HG03378 (cell line): ENCODE measurements at regions not wholly inside any gene's neighbourhood (a gene's known extent, or its start where the extent isn't known, plus 50 kb on each side); places are given as distances from the start of the nearest gene placed in this dataset.

Experiments used
- ATAC-seq: cut with Tn5 transposase; IDR thresholded peaks from one replicate; pipeline ENCODE4 v1.9.1; 2021; ENCODE audit warnings: mild to moderate bottlenecking, moderate library complexity; ENCODE audit not compliant: unreplicated experiment

DNA sequence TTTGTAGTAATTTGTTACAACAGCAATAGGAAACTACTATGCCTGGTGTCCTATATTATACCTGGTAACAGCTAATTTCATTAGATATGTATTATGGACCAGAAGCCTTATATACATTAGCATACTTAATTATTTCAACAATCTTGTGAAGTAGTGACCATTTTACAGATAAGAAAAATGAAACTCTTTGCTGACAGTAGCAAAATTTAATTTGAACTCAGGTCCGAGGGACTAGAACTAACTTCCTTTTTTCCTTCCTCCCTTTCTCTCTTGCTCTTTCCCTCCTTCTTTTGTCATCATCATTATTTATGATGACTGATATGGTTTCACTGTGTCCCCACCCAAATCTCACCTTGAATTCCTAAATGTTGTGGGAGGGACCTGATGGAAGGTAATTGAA lies 482.0 kb downstream of the SNAPC1 start:
- no peak for ATAC-seq

DNA sequence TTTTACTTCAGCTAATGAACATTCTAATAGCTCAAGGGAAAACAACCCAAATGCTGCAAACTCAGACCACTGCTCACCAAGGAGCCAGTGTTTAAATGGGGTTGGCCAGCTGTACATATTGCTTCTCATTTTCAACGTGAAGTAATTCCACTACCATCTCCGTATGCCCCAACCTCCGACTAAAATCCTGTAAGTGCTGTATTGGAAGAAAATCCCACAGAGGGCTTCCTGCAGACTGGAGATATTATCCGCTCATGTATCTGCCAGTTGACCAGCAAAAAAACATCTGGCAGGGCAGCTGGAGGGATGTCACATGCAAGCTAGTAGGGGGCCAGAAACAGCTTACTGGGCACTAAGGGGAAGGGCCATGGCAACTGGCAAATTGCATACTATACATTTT lies 485.0 kb downstream of the SNAPC1 start:
- ATAC-seq, result no peak

DNA sequence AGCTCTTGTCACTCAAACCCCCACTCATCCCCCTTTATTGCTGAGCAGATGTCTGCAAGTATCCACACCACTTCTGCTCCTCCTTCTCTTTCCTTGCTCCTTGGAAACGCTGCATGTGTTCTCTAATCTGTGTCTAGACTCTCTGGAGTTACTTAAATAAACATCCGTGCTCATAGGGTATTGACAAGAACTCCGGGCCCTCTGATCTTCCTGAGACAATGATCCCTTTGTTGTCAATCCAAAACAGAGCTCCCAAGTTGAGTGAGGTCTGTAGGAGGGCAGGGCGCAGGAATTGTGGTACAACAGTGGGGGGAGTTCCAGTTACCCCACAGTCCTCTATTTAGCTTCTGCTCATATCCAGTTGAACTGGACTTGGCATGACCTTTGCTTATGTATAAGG lies 489.0 kb downstream of the SNAPC1 start:
- no peak for ATAC-seq

DNA sequence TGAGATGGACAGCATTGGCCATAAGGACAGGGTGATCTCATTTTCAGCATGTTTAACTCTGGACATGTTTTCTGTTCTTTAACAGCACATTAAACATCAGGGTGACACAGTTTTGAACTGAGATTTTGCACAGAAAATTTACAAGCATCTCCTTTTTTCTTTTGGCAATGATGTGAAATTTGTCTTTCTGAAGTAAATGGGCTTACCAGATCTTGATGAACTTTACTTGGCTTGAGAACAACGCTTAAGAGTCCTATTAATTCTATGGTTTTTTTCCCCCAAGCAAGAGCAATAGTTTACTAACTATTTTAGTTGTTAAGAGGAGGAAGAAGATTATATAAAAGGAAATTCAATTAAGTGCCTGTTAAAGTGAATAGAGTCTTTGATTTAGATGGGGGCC lies 491.0 kb downstream of the SNAPC1 start:
- ATAC-seq, result no peak

DNA sequence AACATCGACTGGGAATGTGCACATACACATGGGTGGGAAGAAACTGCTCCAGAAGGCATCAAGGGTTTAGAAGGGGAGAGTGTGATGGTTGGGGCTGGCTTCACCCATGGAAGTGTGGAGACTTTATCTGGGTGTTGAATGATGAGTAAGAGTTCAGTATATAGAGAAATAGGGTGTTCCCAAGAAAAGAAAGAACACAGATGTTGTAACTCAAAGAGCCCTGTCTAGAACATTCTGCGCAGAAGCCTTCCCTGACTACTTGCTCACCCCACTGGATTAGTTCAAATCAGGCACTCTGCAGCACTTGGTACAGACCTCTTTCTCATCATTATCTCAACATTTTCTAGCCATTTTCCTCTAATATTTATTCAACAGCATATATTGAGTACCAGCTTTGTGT lies 491.7 kb downstream of the SNAPC1 start:
- ATAC-seq, result no peak

DNA sequence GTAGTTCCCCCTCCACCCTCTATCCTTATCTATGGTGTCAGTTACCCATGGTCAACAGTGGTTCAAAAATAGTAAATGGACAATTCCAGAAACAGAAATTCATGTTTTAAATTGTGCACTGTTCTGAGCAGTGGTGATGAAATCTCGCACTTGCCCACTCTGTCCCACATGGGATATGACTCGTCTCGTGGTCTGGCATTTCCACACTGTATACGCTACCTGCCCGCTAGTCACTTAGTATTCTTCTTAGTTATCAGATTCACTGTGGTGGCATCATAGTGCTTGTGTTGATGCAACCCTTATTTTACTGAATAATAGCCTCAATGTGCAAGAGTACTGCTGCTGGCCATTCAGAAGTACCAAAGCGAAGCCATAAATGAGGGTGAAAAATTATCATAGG lies 507.0 kb downstream of the SNAPC1 start:
- ATAC-seq, result no peak

DNA sequence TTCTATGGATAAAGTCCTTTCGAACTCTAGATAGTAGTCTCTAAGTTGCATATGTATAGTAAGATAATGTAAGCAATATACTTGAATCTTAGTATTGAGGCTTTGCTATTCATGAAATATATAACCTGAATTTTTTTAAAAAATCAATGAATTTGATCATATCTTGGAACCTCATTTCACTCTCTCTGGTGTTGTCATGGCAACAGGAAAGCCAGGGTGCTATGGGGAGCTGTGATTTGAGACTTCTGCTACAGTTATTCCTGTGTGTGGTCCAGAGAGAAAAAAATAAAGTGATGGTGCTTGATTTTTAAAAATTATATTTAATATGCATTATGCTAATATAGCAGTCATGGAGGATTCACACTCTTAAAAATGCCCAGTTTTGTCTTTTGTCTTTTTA lies 508.0 kb downstream of the SNAPC1 start:
- no peak for ATAC-seq

DNA sequence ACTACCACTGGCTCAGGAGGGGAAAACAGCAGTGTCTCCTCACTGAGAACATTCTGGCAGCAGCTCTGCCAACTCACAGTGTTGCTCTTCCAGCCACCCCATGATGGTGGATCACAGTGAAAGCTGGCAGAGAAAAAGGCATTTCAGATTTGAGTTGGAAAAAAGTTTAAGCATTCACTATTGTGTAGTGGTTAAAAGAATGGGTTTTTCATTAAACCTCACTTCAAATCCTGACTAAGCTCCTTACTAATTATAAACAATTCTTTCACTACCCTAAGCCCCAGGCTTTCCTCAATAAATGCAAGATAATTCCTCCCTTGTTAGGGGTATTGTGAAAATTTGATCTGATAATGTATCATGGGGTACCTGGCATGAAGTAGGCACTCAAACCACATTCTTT lies 518.1 kb downstream of the SNAPC1 start:
- no peak for ATAC-seq

DNA sequence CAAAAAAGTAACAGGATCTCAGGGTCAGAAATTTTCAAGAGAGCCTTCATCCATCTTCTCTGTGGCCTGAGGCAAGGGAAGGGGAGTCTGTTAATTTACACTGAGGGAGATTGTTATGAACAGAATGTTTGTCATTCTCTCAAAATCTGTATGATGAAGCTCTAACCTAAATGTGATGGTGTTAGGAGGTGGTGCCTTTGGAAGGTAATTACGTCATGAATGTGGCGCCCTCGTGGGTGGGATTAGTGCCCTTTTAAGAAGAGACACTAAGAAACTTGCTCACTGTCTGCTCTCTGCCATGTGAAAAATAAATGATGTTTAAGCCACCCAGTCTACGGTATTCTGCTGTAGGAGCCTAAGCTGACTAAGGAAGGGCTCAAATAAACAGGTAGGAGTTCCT lies 521.6 kb downstream of the SNAPC1 start:
- ATAC-seq, result no peak

DNA sequence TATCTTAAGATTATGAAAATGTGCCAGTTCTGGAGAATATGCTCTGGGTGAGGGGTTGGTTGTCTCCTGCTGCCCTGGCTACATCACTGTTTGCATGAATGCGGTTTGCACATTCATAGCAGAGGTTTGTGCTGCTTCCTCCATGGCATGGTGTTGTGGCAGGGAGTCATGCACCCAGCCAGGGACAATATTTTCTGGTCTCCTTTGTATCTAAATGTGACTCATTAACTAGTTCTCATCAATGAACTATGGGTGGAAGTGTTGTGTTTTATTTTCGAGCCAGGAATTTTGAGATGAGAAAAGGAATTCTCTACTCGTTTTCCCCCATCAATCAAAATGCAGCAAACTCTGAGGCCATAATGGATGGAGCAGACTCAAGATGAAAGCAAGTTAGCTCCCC lies 527.3 kb downstream of the SNAPC1 start:
- no peak for ATAC-seq

DNA sequence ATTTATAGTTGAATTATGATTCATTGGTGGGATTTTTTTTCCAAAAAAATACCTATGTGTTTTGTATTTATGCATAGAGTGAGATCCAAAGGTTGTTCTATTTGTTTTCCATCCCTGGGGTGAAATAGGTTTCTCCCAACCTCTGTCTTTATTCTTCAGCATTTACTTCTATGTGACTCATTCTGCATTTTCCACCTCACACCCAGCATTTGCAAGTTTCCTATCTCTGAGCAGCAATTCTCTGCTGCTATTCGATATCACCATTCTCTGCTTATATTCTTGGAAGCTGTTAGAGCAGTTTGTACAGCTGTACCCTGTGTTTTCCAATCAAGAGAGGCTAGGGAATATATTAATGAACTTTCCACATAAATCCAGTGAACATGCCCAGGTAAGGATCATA lies 538.9 kb downstream of the SNAPC1 start:
- ATAC-seq, result no peak

DNA sequence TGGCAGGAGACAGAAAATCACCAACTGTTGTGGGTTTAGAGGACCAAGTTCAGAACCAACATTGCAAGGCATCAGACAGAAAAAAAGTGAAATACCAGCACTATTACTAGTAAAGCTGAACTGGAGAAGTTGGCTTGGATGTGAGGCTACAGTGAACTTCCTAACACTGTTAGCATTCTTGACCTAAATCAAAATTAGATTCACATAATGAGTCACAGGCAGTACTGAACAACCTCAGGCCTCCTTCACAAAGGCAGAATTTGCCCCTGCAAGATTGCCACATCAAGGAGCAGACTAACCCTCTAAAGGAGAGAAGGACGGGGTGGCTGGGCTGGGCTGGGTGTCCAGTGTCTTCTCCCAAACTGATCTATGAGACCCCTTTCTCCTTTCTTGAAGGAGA lies 539.7 kb downstream of the SNAPC1 start:
- no peak for ATAC-seq

DNA sequence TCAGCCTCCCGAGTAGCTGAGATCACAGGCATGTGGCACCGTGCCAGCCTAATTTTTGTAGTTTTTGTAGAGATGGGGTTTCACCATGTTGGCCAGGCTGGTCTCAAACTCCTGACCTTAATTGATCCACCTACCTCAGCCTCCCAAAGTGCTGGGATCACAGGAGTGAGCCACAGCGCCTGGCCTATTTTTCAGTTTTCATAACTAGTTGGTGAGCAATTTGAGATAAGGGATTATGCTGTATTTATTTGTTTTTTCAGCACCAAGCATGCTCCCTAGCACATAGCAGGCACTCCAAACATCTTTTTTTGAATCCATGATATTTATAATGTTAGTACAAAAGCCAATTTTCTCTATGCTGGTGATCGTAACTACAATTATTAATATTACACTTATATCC lies 541.2 kb downstream of the SNAPC1 start:
- no peak for ATAC-seq

DNA sequence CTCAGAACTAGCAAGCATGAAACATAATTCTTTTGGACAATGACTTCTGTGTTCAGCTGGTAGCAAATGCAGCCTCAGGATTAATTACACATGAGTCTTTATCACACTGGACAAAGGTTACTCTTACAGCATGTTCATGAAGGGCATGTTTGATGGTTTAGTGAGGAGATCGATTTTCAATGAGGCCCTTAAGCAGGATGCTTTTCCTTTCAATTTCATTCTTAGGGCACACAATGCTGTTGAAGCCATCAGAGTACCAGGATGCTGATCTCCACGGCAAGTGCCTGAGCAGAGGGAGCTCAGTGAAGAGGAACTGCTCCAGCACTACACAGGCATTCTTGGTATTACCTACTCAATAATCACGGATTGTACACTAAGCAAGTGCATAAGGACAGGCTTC lies 542.0 kb downstream of the SNAPC1 start:
- ATAC-seq, result no peak

DNA sequence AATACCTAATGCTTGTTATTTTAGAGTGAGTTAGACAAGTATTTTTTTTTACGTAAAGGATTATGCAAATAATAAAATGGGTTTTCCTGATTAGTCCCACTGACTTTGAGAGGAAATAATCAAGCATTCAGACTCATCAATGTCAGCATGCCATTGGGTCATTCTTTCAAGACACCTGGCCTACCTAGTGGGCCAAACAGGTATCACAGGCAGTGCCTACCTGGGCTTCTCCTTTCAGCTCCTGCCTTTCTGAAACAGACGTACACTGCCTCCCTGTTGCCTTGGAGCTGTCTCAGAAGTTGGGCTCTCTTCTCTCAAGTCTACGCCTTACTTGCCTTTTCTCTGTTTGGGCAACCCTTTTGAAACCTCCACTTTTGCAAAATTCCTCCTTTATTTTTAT lies 545.6 kb downstream of the SNAPC1 start:
- no peak for ATAC-seq

DNA sequence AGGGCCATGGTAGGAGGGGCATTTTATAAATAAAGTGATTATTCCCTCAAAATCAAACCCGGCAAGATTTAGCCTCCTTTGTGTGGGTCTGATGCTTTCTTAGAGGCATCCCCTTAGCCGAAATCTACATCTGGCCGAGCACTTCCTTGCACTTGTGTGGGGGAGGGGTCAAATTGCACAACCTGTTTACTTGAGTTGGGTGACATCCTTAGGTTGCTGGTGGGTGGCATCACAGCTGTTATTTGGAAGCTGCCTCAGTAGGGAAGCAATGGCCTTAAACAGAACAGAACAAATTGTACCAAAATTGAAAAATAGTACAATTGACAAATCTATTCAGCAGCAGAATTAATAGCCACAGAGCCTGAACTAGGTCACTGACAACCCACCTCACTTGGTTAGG lies 546.1 kb downstream of the SNAPC1 start:
- no peak for ATAC-seq

DNA sequence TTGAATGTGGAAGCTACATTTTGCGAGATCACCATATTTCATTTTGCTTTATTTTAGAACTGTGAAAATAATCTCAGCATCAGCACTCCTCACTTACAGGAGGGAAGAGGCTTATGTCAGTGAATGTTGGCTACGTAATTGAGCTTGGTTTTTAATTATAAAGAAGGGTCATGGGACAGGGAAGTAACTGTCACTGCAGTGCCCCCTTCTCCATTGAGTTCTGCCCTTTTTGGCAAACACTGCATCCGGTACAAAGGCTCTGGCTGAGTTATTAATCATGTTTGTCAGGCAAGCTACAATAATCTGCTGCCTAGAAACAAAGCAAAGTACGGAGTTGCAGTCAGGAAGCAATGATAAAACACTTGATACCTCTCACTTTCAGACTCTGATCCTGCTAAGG lies 546.7 kb downstream of the SNAPC1 start:
- no peak for ATAC-seq

DNA sequence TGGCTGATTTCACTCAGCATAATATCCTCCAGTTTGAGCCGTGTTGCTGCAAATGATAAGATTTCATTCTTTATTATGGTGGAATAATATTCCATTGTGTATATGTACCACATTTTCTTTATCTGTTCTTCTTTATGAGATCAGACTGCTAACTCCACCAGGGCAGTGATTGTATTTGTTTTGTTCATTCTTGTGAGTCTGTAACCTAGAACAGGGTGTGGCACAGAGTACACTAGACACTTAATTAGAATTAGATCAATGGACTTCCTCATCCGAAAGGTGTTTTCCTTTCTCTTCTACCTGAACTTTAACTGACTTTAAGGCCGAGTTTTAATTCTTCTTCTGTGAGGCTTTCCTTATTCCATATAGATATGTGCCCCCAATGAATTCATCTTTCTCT lies 551.0 kb downstream of the SNAPC1 start:
- no peak for ATAC-seq

DNA sequence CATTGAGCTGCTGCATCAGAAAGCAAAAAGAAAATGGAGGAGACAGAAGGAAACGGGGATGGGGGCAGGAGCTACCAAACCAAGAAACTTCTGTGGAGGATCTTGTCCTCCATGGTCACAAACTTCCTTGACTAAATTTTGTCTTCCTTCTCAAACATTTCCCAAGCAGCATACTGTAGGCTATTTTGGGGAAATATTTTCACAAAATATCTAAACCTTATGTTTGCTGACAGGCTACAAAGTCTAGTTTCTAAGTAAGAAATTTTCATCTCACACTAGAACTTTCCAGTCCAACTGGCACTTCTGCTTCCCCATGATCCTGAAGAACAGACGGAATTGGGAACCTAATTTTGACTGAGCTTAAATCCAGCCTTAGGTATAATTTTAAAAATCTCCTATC lies 552.0 kb downstream of the SNAPC1 start:
- ATAC-seq, result no peak

DNA sequence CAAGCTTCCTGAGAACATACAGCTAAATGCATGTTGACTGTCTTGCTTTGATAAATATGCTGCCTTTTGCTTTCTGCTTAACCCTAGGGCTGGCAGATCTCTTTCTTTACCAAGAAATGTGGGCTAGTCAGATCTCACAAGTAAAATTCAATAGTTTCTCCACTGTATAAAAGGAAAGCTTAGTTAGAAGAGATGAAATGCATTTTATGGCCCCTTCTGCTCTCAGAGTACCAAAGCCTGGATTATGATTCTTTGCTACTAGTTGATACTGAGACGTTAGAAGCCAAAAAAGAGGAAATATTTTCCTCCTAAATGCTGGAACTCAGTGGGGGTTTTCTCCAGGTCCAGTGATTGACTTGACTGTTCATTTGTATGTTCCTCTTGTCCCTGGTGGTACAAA lies 552.7 kb downstream of the SNAPC1 start:
- ATAC-seq, result no peak

DNA sequence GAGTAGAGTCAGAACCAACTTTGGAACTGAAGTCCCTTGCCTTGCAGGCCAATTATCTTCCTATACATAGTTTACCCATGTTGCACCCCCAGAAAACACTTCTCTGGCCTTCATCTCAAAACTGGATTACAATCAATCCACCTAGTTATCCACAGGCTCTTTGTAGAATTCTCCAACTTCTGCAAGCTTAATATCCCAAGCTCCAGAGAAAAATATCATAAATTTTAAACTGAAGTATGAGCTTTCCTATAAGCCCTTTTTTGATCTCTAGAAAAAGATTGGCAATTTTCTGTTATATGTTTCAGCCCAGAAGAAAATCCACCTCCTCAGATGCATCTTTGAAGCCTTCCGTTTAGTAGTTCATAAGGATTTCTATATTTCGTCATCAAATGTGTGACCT lies 553.4 kb downstream of the SNAPC1 start:
- no peak for ATAC-seq

DNA sequence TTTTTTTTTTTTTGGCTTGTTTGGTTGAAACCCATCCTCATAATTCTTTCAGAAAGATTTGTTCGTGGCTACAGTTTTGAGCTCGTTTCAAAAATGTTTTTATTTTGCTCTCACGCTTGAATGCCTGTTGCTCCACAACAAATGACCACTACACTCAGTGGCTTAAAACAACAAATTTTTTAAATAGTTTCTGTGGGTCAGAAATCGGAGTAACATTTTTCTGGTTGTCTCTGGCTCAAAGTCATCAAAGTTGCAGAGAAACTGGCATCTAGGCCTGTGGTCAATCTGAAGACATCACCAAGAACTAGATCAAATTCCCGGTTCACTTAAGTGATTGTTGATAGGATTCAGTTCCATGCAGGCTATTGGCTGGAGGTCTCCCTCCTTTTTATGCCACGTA lies 560.0 kb downstream of the SNAPC1 start:
- no peak for ATAC-seq

DNA sequence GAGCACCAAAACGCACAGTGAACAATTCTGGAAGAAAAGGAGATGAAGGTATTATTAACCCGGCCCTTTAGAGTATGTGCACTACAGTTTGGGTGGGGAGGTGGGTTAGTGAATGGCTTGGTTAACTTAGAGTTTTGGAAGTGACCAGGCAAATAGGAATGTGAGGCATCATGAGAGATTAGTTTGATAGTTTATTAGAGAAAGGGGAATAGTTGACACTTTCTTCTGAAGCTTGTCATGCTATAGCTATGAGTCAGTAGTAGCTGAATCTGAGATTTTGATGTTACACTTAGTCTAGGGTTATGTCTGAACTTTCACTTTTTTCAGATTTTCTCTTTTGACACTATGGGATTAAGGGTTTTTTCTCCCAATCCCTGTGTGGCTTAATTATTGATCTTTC lies 567.2 kb downstream of the SNAPC1 start:
- ATAC-seq, result no peak

DNA sequence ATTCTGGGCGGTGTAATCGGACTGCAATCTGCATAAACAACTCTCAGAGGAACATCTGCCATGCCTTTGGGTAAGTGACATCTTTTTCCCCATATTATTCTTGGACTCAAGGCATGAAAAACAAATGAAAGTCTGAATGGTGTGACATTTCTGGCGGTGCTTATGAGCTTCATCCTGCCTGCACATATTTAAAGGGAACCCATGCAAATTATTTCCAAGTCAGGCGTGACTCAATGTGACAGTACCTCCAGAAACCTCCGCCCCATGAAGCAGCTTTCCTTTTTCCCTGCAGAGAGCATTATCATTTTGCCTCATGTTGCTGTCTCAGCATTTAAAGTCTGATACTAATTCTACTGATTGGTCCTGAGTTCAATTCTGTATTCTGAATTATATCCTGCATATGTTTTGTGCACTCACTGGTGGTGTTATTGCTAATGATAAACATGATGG lies 585.4 kb downstream of the SNAPC1 start:
- no peak for ATAC-seq
